Mammary epithelial cell (primary cell): ENCODE measurements at regions not wholly inside any gene's neighbourhood (a gene's known extent, or its start where the extent isn't known, plus 50 kb on each side); places are given as distances from the start of the nearest gene placed in this dataset.

Experiments
- EZH2 ChIP-seq: IDR thresholded peaks from 2 replicates; pipeline ENCODE4 v1.6.1; 2012; ENCODE audit warnings: low read length, inconsistent platforms, borderline replicate concordance
- TF ChIP-seq, protein P1 (sequence below), 2 donors: IDR thresholded peaks in 1 of 2; conservative IDR thresholded peaks in 1 of 2; 2 replicates each; pipeline ENCODE4 v1.5.1; 2011 to 2012; ENCODE audit warnings: inconsistent platforms in 2 of 2, low read length in 2 of 2, mild to moderate bottlenecking in 2 of 2, control low read depth in 1 of 2, low read depth in 1 of 2; ENCODE audit not compliant: insufficient read depth in 1 of 2; ENCODE audit errors: extremely low read depth in 1 of 2

DNA sequence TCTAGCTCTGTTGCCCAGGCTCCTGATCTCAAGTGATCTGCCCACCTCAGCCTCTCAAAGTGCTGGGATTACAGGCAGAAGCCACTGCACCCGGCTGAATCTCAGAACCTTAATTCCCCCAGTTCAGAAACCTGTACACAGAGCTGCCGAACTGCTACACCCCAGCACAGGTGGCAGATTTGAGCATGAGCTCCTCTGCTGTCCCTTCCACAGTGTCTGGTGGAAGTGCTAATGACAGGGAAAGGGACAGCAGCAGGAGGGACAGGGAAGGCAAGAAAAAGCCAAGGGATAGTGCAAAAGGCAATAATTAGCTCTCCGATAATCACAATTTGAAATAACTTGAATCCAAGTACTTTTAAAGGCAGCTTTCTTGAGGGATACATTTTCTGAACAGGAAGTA, 211.4 kb upstream of the ZNF521 start:
- TF ChIP-seq, protein P1, sequence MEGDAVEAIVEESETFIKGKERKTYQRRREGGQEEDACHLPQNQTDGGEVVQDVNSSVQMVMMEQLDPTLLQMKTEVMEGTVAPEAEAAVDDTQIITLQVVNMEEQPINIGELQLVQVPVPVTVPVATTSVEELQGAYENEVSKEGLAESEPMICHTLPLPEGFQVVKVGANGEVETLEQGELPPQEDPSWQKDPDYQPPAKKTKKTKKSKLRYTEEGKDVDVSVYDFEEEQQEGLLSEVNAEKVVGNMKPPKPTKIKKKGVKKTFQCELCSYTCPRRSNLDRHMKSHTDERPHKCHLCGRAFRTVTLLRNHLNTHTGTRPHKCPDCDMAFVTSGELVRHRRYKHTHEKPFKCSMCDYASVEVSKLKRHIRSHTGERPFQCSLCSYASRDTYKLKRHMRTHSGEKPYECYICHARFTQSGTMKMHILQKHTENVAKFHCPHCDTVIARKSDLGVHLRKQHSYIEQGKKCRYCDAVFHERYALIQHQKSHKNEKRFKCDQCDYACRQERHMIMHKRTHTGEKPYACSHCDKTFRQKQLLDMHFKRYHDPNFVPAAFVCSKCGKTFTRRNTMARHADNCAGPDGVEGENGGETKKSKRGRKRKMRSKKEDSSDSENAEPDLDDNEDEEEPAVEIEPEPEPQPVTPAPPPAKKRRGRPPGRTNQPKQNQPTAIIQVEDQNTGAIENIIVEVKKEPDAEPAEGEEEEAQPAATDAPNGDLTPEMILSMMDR (conservative IDR thresholded peaks at IDR 0.05 in 1 of 2, IDR thresholded peaks at IDR 0.05 in 1 of 2; ENCODE audit: extremely low read depth in 1 of 2, insufficient read depth in 1 of 2, low read depth in 1 of 2, low read length in 2 of 2): no peak
- TF ChIP-seq EZH2: no peak
